ENCODE measurements at regions not wholly inside any gene's neighbourhood (a gene's known extent, or its start where the extent isn't known, plus 50 kb on each side); places are given as distances from the start of the nearest gene placed in this dataset.
A peak's percentile ranks its signal among the peaks of the same experiment; 100 is the strongest.

DNA sequence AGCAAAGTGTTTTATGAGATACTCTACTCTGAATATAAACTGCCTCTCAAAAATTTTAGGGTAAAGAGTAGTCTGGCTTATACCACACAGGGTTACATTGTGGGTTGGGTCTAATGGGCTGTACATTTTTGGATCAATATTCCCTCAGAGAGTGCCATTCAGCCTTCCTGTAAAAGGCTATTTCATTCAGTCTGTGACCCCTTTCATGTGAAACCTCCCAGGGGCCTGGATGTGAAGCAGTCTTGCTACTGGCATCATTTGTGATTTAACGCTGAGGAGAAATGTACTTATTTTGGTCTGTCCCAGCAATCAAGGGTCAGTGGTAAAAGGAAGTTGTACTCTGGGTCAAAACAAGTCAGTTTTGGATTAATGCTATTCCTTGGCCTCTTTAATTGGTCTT, 71.8 kb upstream of the PRKG1 start:
- Histone ChIP-seq H3K9me2 (replicated peaks; ENCODE audit: insufficient read depth, low read length) (no peaks in the 10 kb centered on the region), H3K4me1 (ENCODE audit: low read length) (no peaks in the 10 kb centered on the region), H3K27me3 (ENCODE audit: low read length) (no peaks in the 10 kb centered on the region), H3K9ac (ENCODE audit: low read length) (no peak overlapping the region), H3K4me2 (ENCODE audit: low read depth, low read length, poor library complexity, severe bottlenecking) (no peak overlapping the region), H3K36me3 (ENCODE audit: insufficient read depth, low read length) (no peaks in the 10 kb centered on the region), H3K9me3 (ENCODE audit: low read length) (no peaks in the 10 kb centered on the region), H3K27ac (ENCODE audit: low read length) (no peak overlapping the region), H3K79me2 (ENCODE audit: low read length) (no peaks in the 10 kb centered on the region), H2AFZ (ENCODE audit: low read length) (no peak overlapping the region), H4K20me1 (ENCODE audit: insufficient read depth, low read depth, low read length) (no peaks in the 10 kb centered on the region), H3K4me3 (ENCODE audit: low read length) (no peak overlapping the region)
- DNase-seq = no peak

DNA sequence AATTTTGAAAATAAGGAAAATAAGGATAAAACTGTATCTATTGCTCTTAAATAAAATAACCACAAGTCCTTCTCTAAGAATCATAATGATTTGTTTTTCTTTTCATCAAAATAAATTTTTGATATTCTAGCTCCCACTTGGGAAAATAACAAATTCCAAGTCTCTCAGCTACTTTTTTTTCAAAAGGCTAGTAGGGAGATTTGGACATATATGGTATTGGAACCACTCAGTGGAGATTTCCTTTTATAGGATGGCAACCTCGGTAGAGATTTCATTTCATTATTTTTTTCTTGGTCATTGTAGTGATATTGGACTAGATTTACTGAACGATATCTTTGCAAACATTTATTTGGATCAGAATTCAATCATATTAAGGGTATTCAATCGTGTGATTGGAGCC, 69.5 kb upstream of the PRKG1 start:
- Histone ChIP-seq H3K36me3 (ENCODE audit: insufficient read depth, low read length) (no peaks in the 10 kb centered on the region), H2AFZ (ENCODE audit: low read length) (no peak overlapping the region), H3K27ac (ENCODE audit: low read length) (no peak overlapping the region), H3K27me3 (ENCODE audit: low read length) (no peaks in the 10 kb centered on the region), H3K9me3 (ENCODE audit: low read length) (no peaks in the 10 kb centered on the region), H3K9me2 (replicated peaks; ENCODE audit: insufficient read depth, low read length) (no peaks in the 10 kb centered on the region), H4K20me1 (ENCODE audit: insufficient read depth, low read depth, low read length) (no peaks in the 10 kb centered on the region), H3K4me3 (ENCODE audit: low read length) (no peak overlapping the region), H3K9ac (ENCODE audit: low read length) (no peak overlapping the region), H3K79me2 (ENCODE audit: low read length) (no peaks in the 10 kb centered on the region), H3K4me2 (ENCODE audit: low read depth, low read length, poor library complexity, severe bottlenecking) (no peak overlapping the region), H3K4me1 (ENCODE audit: low read length) (no peaks in the 10 kb centered on the region)
- no peak for DNase-seq

DNA sequence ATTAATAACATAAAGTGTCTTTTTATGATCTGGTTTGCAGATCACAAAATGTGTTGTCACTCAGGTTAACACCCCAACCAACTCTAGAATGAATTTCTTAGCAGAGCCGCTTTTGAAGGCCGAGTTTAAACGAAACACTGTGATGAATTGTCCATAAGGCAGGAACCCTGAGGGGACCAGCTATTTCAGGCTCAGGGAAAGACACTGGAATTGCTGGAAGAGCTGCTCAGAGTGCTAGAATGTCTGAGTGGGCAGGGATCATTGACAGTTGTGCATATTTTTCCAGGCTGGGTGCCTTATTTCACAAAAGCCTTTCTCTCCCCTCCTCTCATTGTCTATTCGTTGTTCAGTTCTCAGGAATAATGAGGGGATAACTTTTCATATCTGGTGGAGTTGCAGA, 68.7 kb upstream of the PRKG1 start:
- no peak overlapping the region for H3K27ac ChIP-seq (ENCODE audit: low read length)
- DNase-seq = no peak
- H3K9me3 ChIP-seq (ENCODE audit: low read length) = no peaks in the 10 kb centered on the region
- no peaks in the 10 kb centered on the region for H3K27me3 ChIP-seq (ENCODE audit: low read length)
- no peak overlapping the region for H3K4me2 ChIP-seq (ENCODE audit: low read depth, low read length, poor library complexity, severe bottlenecking)
- no peak overlapping the region for H3K9ac ChIP-seq (ENCODE audit: low read length)
- H3K36me3 ChIP-seq (ENCODE audit: insufficient read depth, low read length) = no peaks in the 10 kb centered on the region
- H3K9me2 ChIP-seq (replicated peaks; ENCODE audit: insufficient read depth, low read length) = no peaks in the 10 kb centered on the region
- no peaks in the 10 kb centered on the region for H3K79me2 ChIP-seq (ENCODE audit: low read length)
- no peak overlapping the region for H2AFZ ChIP-seq (ENCODE audit: low read length)
- no peaks in the 10 kb centered on the region for H4K20me1 ChIP-seq (ENCODE audit: insufficient read depth, low read depth, low read length)
- no peak overlapping the region for H3K4me3 ChIP-seq (ENCODE audit: low read length)
- no peaks in the 10 kb centered on the region for H3K4me1 ChIP-seq (ENCODE audit: low read length)

DNA sequence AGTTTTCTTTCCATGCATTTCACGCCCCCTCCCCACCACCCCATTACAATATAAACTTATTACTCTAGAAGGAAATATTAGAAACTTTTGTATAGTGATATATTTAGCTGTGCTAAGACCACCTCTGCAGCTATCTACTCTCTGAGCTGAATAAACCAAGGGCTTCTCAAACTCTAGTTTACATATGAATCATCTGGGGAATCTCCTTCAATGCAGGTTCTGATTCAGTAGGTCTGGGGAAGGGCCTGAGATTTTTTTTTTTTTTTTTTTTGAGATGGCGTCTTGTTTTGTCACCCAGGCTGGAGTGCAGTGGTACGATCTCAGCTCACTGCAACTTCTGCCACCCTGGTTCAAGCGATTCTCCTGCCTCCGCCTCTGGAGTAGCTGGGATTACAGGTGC, 67.6 kb upstream of the PRKG1 start:
- H3K27ac ChIP-seq (ENCODE audit: low read length) = no peak overlapping the region
- H3K9me3 ChIP-seq (ENCODE audit: low read length) = no peaks in the 10 kb centered on the region
- no peak overlapping the region for H3K4me3 ChIP-seq (ENCODE audit: low read length)
- no peaks in the 10 kb centered on the region for H3K79me2 ChIP-seq (ENCODE audit: low read length)
- no peaks in the 10 kb centered on the region for H3K27me3 ChIP-seq (ENCODE audit: low read length)
- no peaks in the 10 kb centered on the region for H3K4me1 ChIP-seq (ENCODE audit: low read length)
- no peaks in the 10 kb centered on the region for H3K36me3 ChIP-seq (ENCODE audit: insufficient read depth, low read length)
- no peak overlapping the region for H2AFZ ChIP-seq (ENCODE audit: low read length)
- no peak overlapping the region for H3K9ac ChIP-seq (ENCODE audit: low read length)
- no peaks in the 10 kb centered on the region for H3K9me2 ChIP-seq (replicated peaks; ENCODE audit: insufficient read depth, low read length)
- DNase-seq = no peak
- no peak overlapping the region for H3K4me2 ChIP-seq (ENCODE audit: low read depth, low read length, poor library complexity, severe bottlenecking)
- no peaks in the 10 kb centered on the region for H4K20me1 ChIP-seq (ENCODE audit: insufficient read depth, low read depth, low read length)

DNA sequence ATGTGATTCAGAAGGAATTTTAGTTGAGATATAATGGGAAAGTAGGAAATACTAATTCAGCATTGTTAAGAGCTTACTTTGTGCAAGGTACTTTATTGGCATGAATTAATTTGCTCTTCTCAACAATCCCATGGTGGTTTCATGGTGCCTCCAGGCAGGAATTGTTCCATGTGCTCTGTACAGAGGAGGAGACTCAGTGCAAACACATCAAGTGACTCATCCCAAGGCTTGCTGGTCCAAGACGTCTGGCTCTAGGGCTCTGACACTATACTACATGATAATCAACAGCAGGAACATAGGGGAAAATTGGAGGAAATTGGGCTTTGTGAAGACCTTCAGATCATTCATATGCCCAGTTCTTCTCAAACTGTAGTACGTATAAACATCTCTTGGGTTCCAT, 66.5 kb upstream of the PRKG1 start:
- Histone ChIP-seq H3K9me2 (replicated peaks; ENCODE audit: insufficient read depth, low read length) (no peaks in the 10 kb centered on the region), H3K4me3 (ENCODE audit: low read length) (no peak overlapping the region), H3K27ac (ENCODE audit: low read length) (no peak overlapping the region), H3K79me2 (ENCODE audit: low read length) (no peaks in the 10 kb centered on the region), H3K27me3 (ENCODE audit: low read length) (no peaks in the 10 kb centered on the region), H3K9ac (ENCODE audit: low read length) (no peak overlapping the region), H3K4me2 (ENCODE audit: low read depth, low read length, poor library complexity, severe bottlenecking) (no peak overlapping the region), H2AFZ (ENCODE audit: low read length) (no peak overlapping the region), H3K4me1 (ENCODE audit: low read length) (no peaks in the 10 kb centered on the region), H4K20me1 (ENCODE audit: insufficient read depth, low read depth, low read length) (no peaks in the 10 kb centered on the region), H3K9me3 (ENCODE audit: low read length) (no peaks in the 10 kb centered on the region), H3K36me3 (ENCODE audit: insufficient read depth, low read length) (no peaks in the 10 kb centered on the region)
- no peak for DNase-seq

DNA sequence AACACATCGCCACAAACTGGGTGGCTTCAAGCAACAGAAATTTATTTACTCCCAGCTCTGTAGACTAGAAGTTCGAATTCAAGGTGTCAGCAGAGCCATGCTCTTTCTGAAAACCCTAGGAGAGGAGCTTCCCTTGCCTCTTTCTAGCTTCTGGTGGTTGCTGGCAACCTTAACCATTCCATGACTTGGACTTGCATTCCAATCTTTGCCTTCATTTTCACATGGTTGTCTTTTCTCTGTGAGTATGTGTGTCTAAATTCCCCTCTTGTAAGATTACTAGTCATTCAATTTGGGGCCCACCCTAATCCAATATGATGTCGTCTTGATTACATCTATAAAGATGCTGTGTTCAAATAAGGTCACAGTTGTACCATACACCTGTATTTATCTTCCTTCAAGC, 65.9 kb upstream of the PRKG1 start:
- Histone ChIP-seq H3K27ac (ENCODE audit: low read length) (no peak overlapping the region), H3K9me3 (ENCODE audit: low read length) (no peaks in the 10 kb centered on the region), H3K4me3 (ENCODE audit: low read length) (no peak overlapping the region), H4K20me1 (ENCODE audit: insufficient read depth, low read depth, low read length) (no peaks in the 10 kb centered on the region), H3K9ac (ENCODE audit: low read length) (no peak overlapping the region), H3K4me2 (ENCODE audit: low read depth, low read length, poor library complexity, severe bottlenecking) (no peak overlapping the region), H3K36me3 (ENCODE audit: insufficient read depth, low read length) (no peaks in the 10 kb centered on the region), H3K79me2 (ENCODE audit: low read length) (no peaks in the 10 kb centered on the region), H3K9me2 (replicated peaks; ENCODE audit: insufficient read depth, low read length) (no peaks in the 10 kb centered on the region), H3K27me3 (ENCODE audit: low read length) (no peaks in the 10 kb centered on the region), H2AFZ (ENCODE audit: low read length) (no peak overlapping the region), H3K4me1 (ENCODE audit: low read length) (no peaks in the 10 kb centered on the region)
- no peak for DNase-seq

DNA sequence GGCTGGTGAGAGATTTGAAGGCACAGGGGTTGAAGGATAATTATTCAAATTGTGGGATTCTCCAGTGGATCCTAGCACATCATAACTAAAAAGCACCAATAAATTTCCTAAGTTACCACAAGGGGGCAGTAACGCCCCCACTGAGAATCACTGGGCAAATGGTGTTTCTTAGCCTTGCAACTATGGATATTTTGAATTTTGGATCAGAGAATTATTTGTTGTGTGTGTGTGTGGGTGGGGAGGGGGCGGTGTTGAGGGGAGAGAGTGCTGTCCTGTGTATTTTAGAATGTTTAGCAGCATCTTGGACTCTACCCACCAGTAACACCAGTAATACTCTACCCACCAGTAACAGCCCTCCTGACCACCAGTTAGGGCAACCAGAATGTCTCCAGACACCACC, 63.3 kb upstream of the PRKG1 start:
- H3K79me2 ChIP-seq (ENCODE audit: low read length) = no peaks in the 10 kb centered on the region
- no peak overlapping the region for H3K9ac ChIP-seq (ENCODE audit: low read length)
- DNase-seq = peak; percentile 77
- H3K9me3 ChIP-seq (ENCODE audit: low read length) = no peaks in the 10 kb centered on the region
- no peak overlapping the region for H3K4me3 ChIP-seq (ENCODE audit: low read length)
- no peak overlapping the region for H2AFZ ChIP-seq (ENCODE audit: low read length)
- H3K4me2 ChIP-seq (ENCODE audit: low read depth, low read length, poor library complexity, severe bottlenecking) = no peak overlapping the region
- H3K36me3 ChIP-seq (ENCODE audit: insufficient read depth, low read length) = no peaks in the 10 kb centered on the region
- no peaks in the 10 kb centered on the region for H3K9me2 ChIP-seq (replicated peaks; ENCODE audit: insufficient read depth, low read length)
- H3K27ac ChIP-seq (ENCODE audit: low read length) = no peak overlapping the region
- no peaks in the 10 kb centered on the region for H3K4me1 ChIP-seq (ENCODE audit: low read length)
- H4K20me1 ChIP-seq (ENCODE audit: insufficient read depth, low read depth, low read length) = no peaks in the 10 kb centered on the region
- no peaks in the 10 kb centered on the region for H3K27me3 ChIP-seq (ENCODE audit: low read length)

DNA sequence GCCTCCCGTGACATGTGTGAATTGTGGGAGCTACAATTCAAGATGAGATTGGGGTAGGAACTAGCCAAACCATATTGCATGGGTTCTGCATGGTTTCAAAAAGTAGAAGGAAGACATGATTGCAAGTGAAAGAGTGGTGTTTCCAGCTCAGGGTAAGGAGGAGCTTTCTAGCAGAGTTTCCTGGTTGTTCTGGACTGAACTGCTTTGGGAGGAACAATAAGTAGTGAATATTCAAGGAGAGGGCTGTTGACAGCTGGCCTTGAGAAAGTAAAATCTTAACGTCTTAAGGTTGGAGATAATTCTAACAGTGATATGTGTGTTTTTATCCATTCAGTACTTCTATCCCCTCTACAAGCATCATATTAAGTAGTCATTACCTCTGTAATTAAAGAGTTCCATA, 62.2 kb upstream of the PRKG1 start:
- no peak overlapping the region for H3K9ac ChIP-seq (ENCODE audit: low read length)
- H3K4me2 ChIP-seq (ENCODE audit: low read depth, low read length, poor library complexity, severe bottlenecking) = no peak overlapping the region
- DNase-seq = no peak
- H3K4me3 ChIP-seq (ENCODE audit: low read length) = no peak overlapping the region
- H2AFZ ChIP-seq (ENCODE audit: low read length) = no peak overlapping the region
- H3K79me2 ChIP-seq (ENCODE audit: low read length) = no peaks in the 10 kb centered on the region
- no peaks in the 10 kb centered on the region for H3K4me1 ChIP-seq (ENCODE audit: low read length)
- no peaks in the 10 kb centered on the region for H3K9me2 ChIP-seq (replicated peaks; ENCODE audit: insufficient read depth, low read length)
- no peaks in the 10 kb centered on the region for H3K9me3 ChIP-seq (ENCODE audit: low read length)
- H3K27me3 ChIP-seq (ENCODE audit: low read length) = no peaks in the 10 kb centered on the region
- H3K27ac ChIP-seq (ENCODE audit: low read length) = no peak overlapping the region
- no peaks in the 10 kb centered on the region for H3K36me3 ChIP-seq (ENCODE audit: insufficient read depth, low read length)
- no peaks in the 10 kb centered on the region for H4K20me1 ChIP-seq (ENCODE audit: insufficient read depth, low read depth, low read length)

DNA sequence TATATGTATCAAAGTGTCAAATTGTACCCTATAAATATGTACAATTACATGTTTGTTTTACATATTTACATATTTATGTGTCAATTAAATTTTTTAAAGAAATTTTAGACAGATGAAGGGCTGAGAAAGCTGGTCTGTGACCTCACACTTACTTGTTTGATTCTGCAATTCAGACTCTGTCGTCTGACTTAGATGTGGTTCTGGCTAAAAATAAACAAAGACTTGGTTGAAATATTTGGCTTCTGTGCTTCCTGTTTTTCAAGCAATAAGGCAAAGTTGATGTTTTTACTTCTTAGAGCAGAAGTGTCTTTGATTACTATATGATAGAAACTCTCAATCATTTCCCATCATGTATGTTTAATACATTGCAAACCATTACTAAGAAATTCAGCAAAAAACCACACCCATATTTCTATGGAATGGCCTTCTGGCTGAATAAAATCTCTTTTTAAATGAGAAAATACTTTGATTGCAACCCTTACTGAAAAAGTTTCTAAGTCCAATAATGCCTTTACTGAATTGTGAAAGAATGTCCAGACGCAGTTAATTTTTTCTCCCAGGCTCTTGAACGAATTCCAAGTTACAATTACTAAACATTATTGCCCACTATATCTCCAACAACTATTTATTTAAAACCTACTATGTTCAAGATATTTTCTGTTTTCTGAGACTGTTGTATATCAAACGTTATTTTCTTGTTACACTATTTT, 59.5 kb upstream of the PRKG1 start:
- no peak for DNase-seq
- Histone ChIP-seq H3K9me2 (replicated peaks; ENCODE audit: insufficient read depth, low read length) (no peaks in the 10 kb centered on the region), H3K4me3 (ENCODE audit: low read length) (no peak overlapping the region), H3K9me3 (ENCODE audit: low read length) (no peaks in the 10 kb centered on the region), H3K27ac (ENCODE audit: low read length) (no peak overlapping the region), H4K20me1 (ENCODE audit: insufficient read depth, low read depth, low read length) (no peaks in the 10 kb centered on the region), H3K36me3 (ENCODE audit: insufficient read depth, low read length) (no peaks in the 10 kb centered on the region), H3K4me2 (ENCODE audit: low read depth, low read length, poor library complexity, severe bottlenecking) (no peak overlapping the region), H3K79me2 (ENCODE audit: low read length) (no peaks in the 10 kb centered on the region), H3K9ac (ENCODE audit: low read length) (no peak overlapping the region), H3K27me3 (ENCODE audit: low read length) (no peaks in the 10 kb centered on the region), H2AFZ (ENCODE audit: low read length) (no peak overlapping the region), H3K4me1 (ENCODE audit: low read length) (no peaks in the 10 kb centered on the region)
